GM12864 (cell line): ENCODE measurements at regions not wholly inside any gene's neighbourhood (a gene's known extent, or its start where the extent isn't known, plus 50 kb on each side); places are given as distances from the start of the nearest gene placed in this dataset.

Experiments
- DNase-seq: peaks from one replicate; pipeline ENCODE4 v3.0.0-alpha.2; 2011; ENCODE audit warnings: low read depth
- H3K4me3 ChIP-seq: 2 replicates; pipeline ENCODE4 v1.5.1; 2011; ENCODE audit warnings: mild to moderate bottlenecking, low read depth, low read length, control low read depth
- TF ChIP-seq, protein P1 (sequence below): IDR thresholded peaks from 2 replicates; pipeline ENCODE4 v1.5.1; 2011; ENCODE audit warnings: low read depth, mild to moderate bottlenecking, moderate library complexity, low read length, control low read depth, inconsistent platforms; ENCODE audit errors: missing control alignments

DNA sequence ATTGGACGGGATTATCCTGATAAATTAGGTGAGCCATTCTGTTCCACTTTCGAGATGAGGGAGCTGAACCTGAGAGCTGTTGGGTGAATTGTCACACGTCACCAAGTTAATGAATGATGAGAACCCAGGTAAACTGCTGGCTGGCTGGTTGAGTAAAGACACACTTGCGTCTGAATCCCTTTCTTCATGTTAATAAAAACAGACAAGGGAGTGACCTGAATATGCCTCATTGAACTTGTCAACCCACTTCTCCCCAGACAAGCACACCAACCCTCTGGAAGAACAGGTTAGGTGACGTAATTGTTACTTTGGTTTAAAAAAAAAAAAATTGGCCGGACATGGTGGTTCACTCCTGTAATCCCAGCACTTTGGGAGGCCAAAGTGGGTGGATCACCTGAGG, 400.9 kb upstream of the CDH5 start:
- TF ChIP-seq, protein P1, sequence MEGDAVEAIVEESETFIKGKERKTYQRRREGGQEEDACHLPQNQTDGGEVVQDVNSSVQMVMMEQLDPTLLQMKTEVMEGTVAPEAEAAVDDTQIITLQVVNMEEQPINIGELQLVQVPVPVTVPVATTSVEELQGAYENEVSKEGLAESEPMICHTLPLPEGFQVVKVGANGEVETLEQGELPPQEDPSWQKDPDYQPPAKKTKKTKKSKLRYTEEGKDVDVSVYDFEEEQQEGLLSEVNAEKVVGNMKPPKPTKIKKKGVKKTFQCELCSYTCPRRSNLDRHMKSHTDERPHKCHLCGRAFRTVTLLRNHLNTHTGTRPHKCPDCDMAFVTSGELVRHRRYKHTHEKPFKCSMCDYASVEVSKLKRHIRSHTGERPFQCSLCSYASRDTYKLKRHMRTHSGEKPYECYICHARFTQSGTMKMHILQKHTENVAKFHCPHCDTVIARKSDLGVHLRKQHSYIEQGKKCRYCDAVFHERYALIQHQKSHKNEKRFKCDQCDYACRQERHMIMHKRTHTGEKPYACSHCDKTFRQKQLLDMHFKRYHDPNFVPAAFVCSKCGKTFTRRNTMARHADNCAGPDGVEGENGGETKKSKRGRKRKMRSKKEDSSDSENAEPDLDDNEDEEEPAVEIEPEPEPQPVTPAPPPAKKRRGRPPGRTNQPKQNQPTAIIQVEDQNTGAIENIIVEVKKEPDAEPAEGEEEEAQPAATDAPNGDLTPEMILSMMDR: no peak
- DNase-seq: no peak
- H3K4me3 ChIP-seq: no peak overlapping the region

DNA sequence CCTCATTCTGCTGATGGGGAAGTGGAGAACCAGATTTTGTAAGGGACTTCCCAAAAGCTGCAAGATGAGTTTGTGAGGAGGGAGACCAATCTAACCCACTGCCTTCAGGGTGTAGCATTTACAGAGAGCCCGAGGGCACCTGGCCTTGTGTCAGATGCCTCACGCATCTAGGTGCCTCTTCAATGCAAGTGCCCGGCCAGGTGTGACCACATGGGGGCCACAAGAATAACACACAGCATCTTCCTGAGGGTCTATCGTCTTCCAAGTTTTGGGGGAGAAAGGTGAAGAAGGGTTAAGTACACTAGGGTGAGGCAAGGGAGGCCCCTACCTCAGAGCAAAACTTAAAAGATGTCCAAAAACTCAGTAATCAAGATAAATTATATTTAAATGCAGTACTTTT, 401.7 kb upstream of the CDH5 start:
- no peak for DNase-seq
- H3K4me3 ChIP-seq: no peak overlapping the region
- TF ChIP-seq, protein P1: no peak

GRCh38 chr16:65961476-65962143, 404.9 kb upstream of the CDH5 start:
- TF ChIP-seq, protein P1: no peak
- H3K4me3 ChIP-seq: no peak overlapping the region
- DNase-seq: no peak

DNA sequence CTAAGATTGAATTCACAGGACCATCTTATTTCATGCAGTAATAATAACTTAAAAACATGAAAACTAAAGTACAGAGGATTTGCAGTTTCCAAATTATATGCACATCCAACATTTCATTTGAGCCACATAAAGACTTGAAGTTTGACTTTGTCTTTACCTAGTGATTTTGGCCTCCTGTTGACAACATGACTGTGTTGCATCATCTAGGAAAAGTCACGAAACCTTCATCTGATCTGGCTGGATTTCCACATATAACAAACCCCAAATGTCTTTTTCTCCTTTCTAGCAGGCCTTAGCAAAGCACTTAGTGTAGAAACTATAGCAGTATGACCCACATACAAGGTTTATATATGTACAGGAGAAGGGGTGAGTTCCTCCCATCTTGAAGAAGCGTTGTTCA, 406.5 kb upstream of the CDH5 start:
- no peak for DNase-seq
- H3K4me3 ChIP-seq: no peak overlapping the region
- TF ChIP-seq, protein P1: no peak

DNA sequence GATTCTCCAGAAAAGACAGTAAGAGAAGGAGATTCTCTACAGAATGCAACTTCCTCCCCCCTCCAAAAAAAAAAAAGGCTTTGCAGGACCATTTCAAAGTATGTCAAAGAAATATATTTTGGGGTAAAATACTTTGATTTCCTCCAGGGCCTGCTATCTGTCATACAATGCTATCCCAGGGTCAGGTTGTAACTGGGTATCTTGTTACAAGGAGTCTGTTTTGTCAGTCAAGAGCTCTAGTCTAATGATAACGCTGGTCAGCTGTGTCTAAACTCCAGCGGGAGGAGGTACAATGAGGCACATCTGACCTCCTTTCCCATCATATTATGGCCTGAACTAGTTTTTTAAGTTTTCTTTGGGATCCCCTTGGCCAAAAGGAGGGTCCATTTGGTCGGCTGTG, 408.4 kb upstream of the CDH5 start:
- no peak for DNase-seq
- TF ChIP-seq, protein P1: no peak
- H3K4me3 ChIP-seq: no peak overlapping the region

DNA sequence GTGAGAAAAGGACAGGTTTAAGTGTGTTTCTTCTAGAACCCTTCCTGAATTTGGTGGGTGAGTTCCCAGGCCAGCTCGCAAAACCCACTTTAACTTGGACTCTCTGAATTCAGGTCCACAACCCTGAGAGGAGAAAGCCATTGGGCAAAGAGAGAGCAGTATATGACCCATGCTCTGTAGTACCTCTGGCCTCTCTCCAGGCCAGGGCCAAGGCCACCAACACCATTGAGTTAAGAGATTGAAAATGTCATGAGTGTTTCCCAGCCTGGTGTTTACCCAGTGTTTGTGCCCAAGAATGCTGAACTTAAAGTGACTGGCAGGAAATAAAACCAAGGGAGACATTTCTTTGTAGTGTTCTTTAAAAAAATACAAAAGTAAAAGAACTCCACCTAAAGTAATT, 410.4 kb upstream of the CDH5 start:
- no peak overlapping the region for H3K4me3 ChIP-seq
- TF ChIP-seq, protein P1: no peak
- DNase-seq: no peak

DNA sequence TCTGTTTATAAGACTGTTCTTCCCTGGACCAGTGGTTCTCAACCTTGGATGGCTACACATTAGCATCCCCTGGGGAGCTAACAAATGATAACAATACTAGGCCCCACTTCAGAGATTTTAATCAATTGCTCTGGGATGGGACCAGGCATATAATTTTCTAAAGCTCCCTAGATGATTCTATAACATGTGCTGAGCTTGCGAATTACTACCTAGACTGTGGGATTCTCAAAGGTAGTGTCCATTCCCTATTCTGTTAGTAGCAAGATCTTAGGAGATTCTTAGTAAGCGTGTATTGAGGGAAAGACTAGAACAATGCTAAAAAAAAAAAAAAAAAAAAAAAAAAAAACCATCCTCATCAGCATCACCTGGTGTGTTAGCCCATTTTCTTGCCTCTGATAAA, 412.0 kb upstream of the CDH5 start:
- TF ChIP-seq, protein P1: no peak
- H3K4me3 ChIP-seq: no peak overlapping the region
- DNase-seq: no peak
